GM23338 (cell line): ENCODE measurements at regions not wholly inside any gene's neighbourhood (a gene's known extent, or its start where the extent isn't known, plus 50 kb on each side); places are given as distances from the start of the nearest gene placed in this dataset.

Source experiments
- ATAC-seq: fragments of 200-7000 bp; cut with Tn5 transposase; 3 replicates; pipeline ENCODE4 v1.9.1; 2020
- DNase-seq: peaks from one replicate; pipeline ENCODE4 v3.0.0-alpha.2; 2015; ENCODE audit warnings: low spot score
- H2AFZ ChIP-seq: fragments of 200-600 bp; sonication (generic); 2 replicates; pipeline ENCODE4 v1.8.0; 2016; ENCODE audit warnings: antibody characterized with exemption, mild to moderate bottlenecking, moderate library complexity
- H3F3A ChIP-seq: fragments of 200-600 bp; sonication (generic); replicated peaks from 2 replicates; pipeline ENCODE4 v1.8.0; 2017; ENCODE audit warnings: antibody characterized with exemption, mixed run types, low read depth
- H3K27ac ChIP-seq: fragments of 200-600 bp; sonication (generic); 2 replicates; pipeline ENCODE4 v1.6.1; 2016; ENCODE audit warnings: low read depth
- H3K27me3 ChIP-seq: fragments of 200-600 bp; sonication (generic); 2 replicates; pipeline ENCODE4 v1.8.0; 2016; ENCODE audit warnings: mild to moderate bottlenecking, mixed run types, moderate library complexity; ENCODE audit not compliant: insufficient read depth
- H3K36me3 ChIP-seq: fragments of 200-600 bp; sonication (generic); 2 replicates; pipeline ENCODE4 v1.8.0; 2016; ENCODE audit warnings: mild to moderate bottlenecking; ENCODE audit not compliant: insufficient read depth
- H3K4me1 ChIP-seq: fragments of 200-600 bp; sonication (generic); 2 replicates; pipeline ENCODE4 v1.8.0; 2016; ENCODE audit warnings: mild to moderate bottlenecking, moderate library complexity; ENCODE audit not compliant: insufficient read depth
- H3K4me2 ChIP-seq: fragments of 200-600 bp; sonication (generic); 2 replicates; pipeline ENCODE4 v1.7.1; 2017; ENCODE audit warnings: mixed run types
- H3K4me3 ChIP-seq: fragments of 200-600 bp; sonication (generic); 2 replicates; pipeline ENCODE4 v1.6.1; 2016; ENCODE audit warnings: mixed run types
- H3K79me2 ChIP-seq: fragments of 200-600 bp; sonication (generic); replicated peaks from 2 replicates; pipeline ENCODE4 v1.8.0; 2017; ENCODE audit warnings: mild to moderate bottlenecking; ENCODE audit not compliant: insufficient read depth
- H3K9me2 ChIP-seq: fragments of 200-600 bp; sonication (generic); 2 replicates; pipeline ENCODE4 v1.8.0; 2017; ENCODE audit not compliant: insufficient read depth
- H4K20me1 ChIP-seq: fragments of 200-600 bp; sonication (generic); replicated peaks from 2 replicates; pipeline ENCODE4 v1.8.0; 2017; ENCODE audit warnings: mild to moderate bottlenecking; ENCODE audit not compliant: insufficient read depth
- H3K27ac Mint-ChIP-seq: 2 replicates; pipeline ENCODE4 v1.8.0; 2020; ENCODE audit warnings: inconsistent platforms, mild to moderate bottlenecking, moderate library complexity, mixed read lengths
- H3K27me3 Mint-ChIP-seq: 3 replicates; pipeline ENCODE4 v1.8.0; 2022; ENCODE audit warnings: low read depth, mild to moderate bottlenecking, moderate library complexity, mixed read lengths, inconsistent platforms; ENCODE audit not compliant: insufficient read depth, poor library complexity
- H3K36me3 Mint-ChIP-seq: 3 replicates; pipeline ENCODE4 v1.8.0; 2021; ENCODE audit warnings: low read depth, mild to moderate bottlenecking, inconsistent platforms, moderate library complexity, mixed read lengths
- H3K4me1 Mint-ChIP-seq: 3 replicates; pipeline ENCODE4 v1.8.0; 2020; ENCODE audit warnings: mild to moderate bottlenecking, inconsistent platforms, mixed read lengths
- H3K4me3 Mint-ChIP-seq: 3 replicates; pipeline ENCODE4 v1.8.0; 2021; ENCODE audit warnings: moderate library complexity, mild to moderate bottlenecking, inconsistent platforms, mixed read lengths
- H3K9me3 Mint-ChIP-seq: 3 replicates; pipeline ENCODE4 v1.8.0; 2020; ENCODE audit warnings: moderate library complexity, mild to moderate bottlenecking, inconsistent platforms, mixed read lengths
- CREB1 ChIP-seq: fragments of 250-450 bp; sonication (Bioruptor Pico); IDR thresholded peaks from 2 replicates; pipeline ENCODE4 v1.5.0; 2020; ENCODE audit warnings: low read depth, mild to moderate bottlenecking, moderate library complexity
- ETS1 ChIP-seq: IDR thresholded peaks from 2 replicates; pipeline ENCODE4 v1.6.1; 2016; ENCODE audit warnings: antibody characterized with exemption
- JUNB ChIP-seq: IDR thresholded peaks from one replicate; pipeline ENCODE4 v1.6.1; 2016; ENCODE audit warnings: antibody characterized with exemption; ENCODE audit not compliant: unreplicated experiment
- NANOG ChIP-seq: IDR thresholded peaks from 2 replicates; pipeline ENCODE4 v1.6.1; 2016; ENCODE audit warnings: antibody characterized with exemption, borderline replicate concordance
- POLR2AphosphoS5 ChIP-seq: IDR thresholded peaks from 2 replicates; pipeline ENCODE4 v1.6.1; 2016; ENCODE audit warnings: antibody characterized with exemption, low read depth
- REST ChIP-seq: IDR thresholded peaks from one replicate; pipeline ENCODE4 v1.6.1; 2018; ENCODE audit warnings: antibody characterized with exemption; ENCODE audit not compliant: unreplicated experiment
- STAT1 ChIP-seq: IDR thresholded peaks from one replicate; pipeline ENCODE4 v1.6.1; 2016; ENCODE audit warnings: antibody characterized with exemption; ENCODE audit not compliant: unreplicated experiment
- ZNF114 ChIP-seq: fragments of 250-450 bp; sonication (Bioruptor Pico); IDR thresholded peaks from 2 replicates; pipeline ENCODE4 v1.5.0; 2020; ENCODE audit warnings: mild to moderate bottlenecking, moderate library complexity
- ZNF331 ChIP-seq: fragments of 250-450 bp; sonication (Bioruptor Pico); IDR thresholded peaks from 2 replicates; pipeline ENCODE4 v1.5.0; 2020; ENCODE audit warnings: low read depth, mild to moderate bottlenecking, moderate library complexity

- Histone ChIP-seq H3K4me2 (no peak overlapping the region), H3K4me1 (peaks cover 7% of the 10 kb centered on the region; the same call in 1 of the 2 replicates), H3K4me3 (no peak overlapping the region), H3K79me2 (no peaks in the 10 kb centered on the region), H4K20me1 (no peaks in the 10 kb centered on the region), H3K27ac (no peak overlapping the region), H3K9me2 (no peaks in the 10 kb centered on the region), H3K36me3 (no peaks in the 10 kb centered on the region), H3K27me3 (no peaks in the 10 kb centered on the region), H2AFZ (peak overlapping the region; percentile 48; the same call in 1 of the 2 replicates), H3F3A (no peaks in the 10 kb centered on the region)
- Mint-ChIP-seq H3K4me3 (no peak overlapping the region), H3K9me3 (no peaks in the 10 kb centered on the region), H3K36me3 (no peaks in the 10 kb centered on the region), H3K4me1 (peaks cover 8% of the 10 kb centered on the region; the same call in 2 of the 3 replicates), H3K27me3 (no peaks in the 10 kb centered on the region), H3K27ac (0 out of 2 replicates have a peak overlapping the region, but pooled peaks have one; percentile 7)
- TF ChIP-seq STAT1 (no peak), NANOG (no peak), JUNB (no peak), REST (no peak), ETS1 (no peak), ZNF114 (CRISPR knock-in tag) (no peak), CREB1 (CRISPR knock-in tag) (no peak), ZNF331 (no peak)
- no peak for DNase-seq
- no peak for ATAC-seq
Observed at GRCh38 chr3:70583682-70584081, 271.2 kb upstream of the MDFIC2 start.

DNA sequence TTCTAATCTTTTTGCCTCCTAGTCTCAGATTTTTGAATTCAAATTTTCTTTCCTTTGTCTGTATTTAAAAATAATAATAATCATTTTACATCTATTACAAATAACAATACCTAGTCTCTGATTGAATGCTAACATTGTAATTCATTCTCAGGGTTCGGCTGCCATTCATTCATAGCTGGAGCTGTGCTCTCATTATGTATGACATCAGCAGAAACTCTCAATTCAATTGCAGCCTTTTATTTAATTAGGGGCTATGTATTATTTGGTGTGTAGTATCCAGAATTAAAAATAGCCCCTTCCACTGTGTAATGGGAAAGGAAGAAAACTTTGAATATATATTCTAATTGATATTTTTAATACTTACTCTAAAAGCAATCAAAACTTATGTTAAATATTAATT, 270.4 kb upstream of the MDFIC2 start:
- Histone ChIP-seq H3K36me3 (no peaks in the 10 kb centered on the region), H3F3A (no peaks in the 10 kb centered on the region), H2AFZ (no peak overlapping the region), H3K9me2 (no peaks in the 10 kb centered on the region), H3K4me3 (no peak overlapping the region), H3K27me3 (no peaks in the 10 kb centered on the region), H4K20me1 (no peaks in the 10 kb centered on the region), H3K27ac (no peak overlapping the region), H3K4me1 (peaks cover 7% of the 10 kb centered on the region; the same call in 1 of the 2 replicates), H3K4me2 (no peak overlapping the region), H3K79me2 (no peaks in the 10 kb centered on the region)
- DNase-seq, result no peak
- H3K4me3 Mint-ChIP-seq, result no peak overlapping the region
- no peak overlapping the region for H3K27ac Mint-ChIP-seq
- ATAC-seq, result no peak
- peaks cover 8% of the 10 kb centered on the region; the same call in 2 of the 3 replicates for H3K4me1 Mint-ChIP-seq
- H3K9me3 Mint-ChIP-seq, result no peaks in the 10 kb centered on the region
- no peaks in the 10 kb centered on the region for H3K36me3 Mint-ChIP-seq
- no peaks in the 10 kb centered on the region for H3K27me3 Mint-ChIP-seq
- TF ChIP-seq JUNB, result no peak
- TF ChIP-seq CREB1 (CRISPR knock-in tag), result no peak
- TF ChIP-seq POLR2AphosphoS5, result no peak
- TF ChIP-seq STAT1, result no peak
